ENCODE measurements at regions not wholly inside any gene's neighbourhood (a gene's known extent, or its start where the extent isn't known, plus 50 kb on each side); places are given as distances from the start of the nearest gene placed in this dataset.

- TF ChIP-seq FOXM1 (IDR thresholded peaks at IDR 0.05; ENCODE audit: borderline replicate concordance) (no peak), SP1 (IDR thresholded peaks at IDR 0.05) (no peak), ZNF384 (IDR thresholded peaks at IDR 0.05) (no peak), SUZ12 (IDR thresholded peaks at IDR 0.05) (no peak), BHLHE40 (IDR thresholded peaks at IDR 0.05; ENCODE audit: borderline replicate concordance) (no peak), ELF4 (IDR thresholded peaks at IDR 0.05) (no peak), FOXA1 (IDR thresholded peaks at IDR 0.05) (no peak), FOXK2 (IDR thresholded peaks at IDR 0.05) (no peak), TARDBP (IDR thresholded peaks at IDR 0.05) (no peak)
Observed at GRCh38 chr13:65560936-65561335, 1669.2 kb downstream of the PCDH9 start.

All from HEK293T (cell line).